HG03064 (cell line): ENCODE measurements at regions not wholly inside any gene's neighbourhood (a gene's known extent, or its start where the extent isn't known, plus 50 kb on each side); places are given as distances from the start of the nearest gene placed in this dataset.
A peak's percentile ranks its signal among the peaks of the same experiment; 100 is the strongest.
"Not testable (repeated sequence)": the region's sequence is repeated elsewhere in the genome, so short reads cannot be mapped to it uniquely, and the experiment has no call there.

Experiments used
- ATAC-seq: cut with Tn5 transposase; IDR thresholded peaks from one replicate; pipeline ENCODE4 v1.9.1; 2021; ENCODE audit warnings: low read depth; ENCODE audit not compliant: unreplicated experiment

- no peak for ATAC-seq
These were observed 96.0 kb upstream of the VGLL4 start for GRCh38 chr3:11739706-11740105.

- no peak for ATAC-seq
These were observed 95.4 kb upstream of the VGLL4 start for GRCh38 chr3:11739123-11739522.

- ATAC-seq: no peak
These were observed 94.0 kb upstream of the VGLL4 start for GRCh38 chr3:11737742-11738141.

DNA sequence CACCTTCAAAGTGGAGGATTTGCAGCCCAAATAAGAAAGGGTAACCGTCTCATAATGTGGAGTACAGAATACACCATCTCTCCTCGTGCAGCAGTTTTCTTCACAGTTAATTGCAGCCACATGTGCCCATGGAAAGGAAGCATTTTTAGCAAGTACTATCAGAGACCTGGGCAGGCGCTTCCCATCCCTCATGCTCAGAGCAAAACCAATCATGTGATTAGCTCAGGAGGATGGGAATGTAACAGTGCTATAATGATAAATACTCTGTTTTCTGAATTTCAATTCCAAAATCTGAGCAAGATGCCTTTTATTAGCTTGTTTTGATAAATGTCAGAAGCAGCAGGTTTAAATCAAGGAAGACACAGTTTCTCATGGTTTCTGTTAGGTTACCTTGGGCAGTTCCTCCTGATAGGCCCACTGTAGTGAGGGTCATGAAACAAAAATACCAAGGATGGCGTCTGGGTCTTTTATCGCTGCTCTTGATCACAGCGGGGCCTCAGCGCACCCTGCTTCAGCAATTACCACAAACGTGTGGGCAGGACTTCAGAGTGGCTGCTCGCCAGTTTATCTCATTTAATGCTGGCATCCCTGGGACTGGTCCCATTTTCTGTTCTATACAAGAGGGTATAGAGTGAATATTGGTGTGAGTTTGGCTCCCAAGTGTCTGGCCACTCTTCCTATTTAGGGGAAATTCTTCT, 92.6 kb upstream of the VGLL4 start:
- ATAC-seq: no peak

- ATAC-seq: no peak
These were observed 91.9 kb upstream of the VGLL4 start for GRCh38 chr3:11735638-11736037.

DNA sequence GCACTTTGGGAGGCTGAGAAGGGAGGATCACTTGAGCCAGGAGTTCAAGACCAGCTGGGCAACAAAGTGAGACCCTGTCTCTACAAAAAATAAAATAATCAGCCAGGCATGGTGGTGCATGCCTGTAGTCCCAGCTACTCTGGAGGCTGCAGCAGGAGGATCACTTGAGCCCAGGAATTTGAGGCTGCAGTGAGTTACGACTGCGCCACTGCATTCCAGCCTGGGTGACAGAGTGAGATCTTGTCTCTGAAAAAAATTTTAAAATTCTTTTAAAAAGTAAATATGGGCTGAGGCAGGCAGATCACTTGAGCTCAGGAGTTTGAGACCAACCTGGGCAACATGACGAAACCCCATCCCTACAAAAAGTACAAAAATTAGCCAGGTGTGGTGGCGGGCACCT, 91.4 kb upstream of the VGLL4 start:
- ATAC-seq: not testable (repeated sequence)

DNA sequence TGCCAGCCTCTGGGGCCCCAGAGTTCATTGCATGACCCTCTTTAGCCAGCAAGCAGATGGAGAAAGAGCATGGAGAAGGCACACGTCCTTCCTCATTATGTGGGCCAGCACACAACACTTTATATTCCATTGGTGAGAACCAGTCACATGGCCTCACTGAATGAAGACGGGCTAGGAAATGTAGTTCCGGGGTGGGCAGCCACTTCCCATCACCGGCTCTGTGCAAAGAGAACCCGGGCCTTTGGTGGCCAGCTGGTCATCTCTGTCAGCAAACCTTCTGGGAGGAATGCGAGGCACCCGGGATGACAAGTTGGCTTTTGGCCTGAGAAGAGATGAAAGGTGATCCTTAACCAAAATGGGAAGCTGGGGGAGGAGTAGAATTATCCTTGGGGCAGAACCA, 90.2 kb upstream of the VGLL4 start:
- ATAC-seq: no peak

- ATAC-seq: no peak
These were observed 83.5 kb upstream of the VGLL4 start for GRCh38 chr3:11727207-11727606.

GRCh38 chr3:11726146-11726545, 82.4 kb upstream of the VGLL4 start:
- ATAC-seq: no peak

DNA sequence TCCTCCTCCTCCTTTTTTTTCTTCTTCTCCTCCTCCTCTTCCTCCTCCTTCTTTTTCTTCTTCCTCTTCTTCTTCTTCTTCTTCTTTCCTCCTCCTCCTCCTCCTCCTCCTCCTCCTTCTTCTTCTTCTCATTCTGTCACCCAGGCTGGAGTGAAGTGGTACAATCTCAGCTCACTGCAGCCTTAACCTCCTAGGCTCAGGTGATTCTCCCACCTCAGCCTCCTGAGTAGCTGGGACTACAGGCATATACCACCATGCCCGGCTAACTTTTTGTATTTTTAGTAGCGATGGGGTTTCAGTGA, 81.6 kb upstream of the VGLL4 start:
- ATAC-seq: not testable (repeated sequence)

- ATAC-seq: peak; percentile 48
These were observed 81.1 kb upstream of the VGLL4 start for GRCh38 chr3:11724615-11725339.

DNA sequence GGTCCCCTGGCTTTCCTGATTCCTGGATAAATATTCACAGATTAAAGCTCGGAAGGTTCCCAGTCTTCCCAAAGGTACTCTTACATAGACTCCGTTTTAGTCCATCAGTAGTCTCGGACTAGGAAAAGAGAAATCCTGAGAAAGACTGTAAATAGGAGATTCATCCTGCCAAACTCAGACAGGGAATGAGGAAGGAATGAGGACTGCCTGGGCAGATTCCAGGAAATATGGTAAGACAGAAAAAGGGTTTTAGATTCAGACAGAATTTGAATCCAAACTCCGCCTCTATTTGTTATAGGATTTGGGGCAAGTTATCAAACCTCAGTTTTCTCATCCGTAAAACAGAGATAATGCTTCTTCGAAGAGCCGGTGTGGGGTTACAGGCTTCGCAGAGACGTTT, 77.8 kb upstream of the VGLL4 start:
- ATAC-seq: no peak

- no peak for ATAC-seq
These were observed 77.2 kb upstream of the VGLL4 start for GRCh38 chr3:11720917-11721411.

DNA sequence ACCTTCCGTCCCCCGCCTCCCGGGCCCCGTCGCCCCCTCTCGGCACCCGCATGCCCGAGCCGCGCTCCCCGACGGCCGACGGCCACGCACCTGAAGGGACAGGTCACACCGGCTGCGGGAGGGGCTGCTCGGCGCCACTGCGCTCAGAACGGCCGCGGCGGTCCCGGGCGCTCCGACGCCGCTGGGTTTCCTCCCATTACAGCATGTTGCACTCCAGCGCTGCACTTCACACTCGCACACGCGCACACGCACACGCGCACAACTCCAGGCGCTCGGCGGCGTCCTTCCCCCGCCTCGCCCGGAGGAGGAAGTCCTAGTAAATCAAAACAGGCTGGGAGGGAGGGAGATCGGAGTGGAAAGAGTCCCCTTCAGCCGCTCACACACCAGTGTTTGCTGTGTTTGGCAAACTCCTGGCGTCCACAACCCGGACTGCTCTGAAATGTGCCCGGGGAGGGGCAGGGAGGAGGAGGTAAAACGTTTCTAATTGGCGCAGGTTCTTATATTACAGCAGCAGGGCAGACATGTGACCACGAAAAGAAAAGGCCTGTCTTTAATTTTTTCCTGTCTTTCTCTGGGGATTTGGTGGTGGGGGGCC, 76.7 kb upstream of the VGLL4 start:
- peak; percentile 36 for ATAC-seq

DNA sequence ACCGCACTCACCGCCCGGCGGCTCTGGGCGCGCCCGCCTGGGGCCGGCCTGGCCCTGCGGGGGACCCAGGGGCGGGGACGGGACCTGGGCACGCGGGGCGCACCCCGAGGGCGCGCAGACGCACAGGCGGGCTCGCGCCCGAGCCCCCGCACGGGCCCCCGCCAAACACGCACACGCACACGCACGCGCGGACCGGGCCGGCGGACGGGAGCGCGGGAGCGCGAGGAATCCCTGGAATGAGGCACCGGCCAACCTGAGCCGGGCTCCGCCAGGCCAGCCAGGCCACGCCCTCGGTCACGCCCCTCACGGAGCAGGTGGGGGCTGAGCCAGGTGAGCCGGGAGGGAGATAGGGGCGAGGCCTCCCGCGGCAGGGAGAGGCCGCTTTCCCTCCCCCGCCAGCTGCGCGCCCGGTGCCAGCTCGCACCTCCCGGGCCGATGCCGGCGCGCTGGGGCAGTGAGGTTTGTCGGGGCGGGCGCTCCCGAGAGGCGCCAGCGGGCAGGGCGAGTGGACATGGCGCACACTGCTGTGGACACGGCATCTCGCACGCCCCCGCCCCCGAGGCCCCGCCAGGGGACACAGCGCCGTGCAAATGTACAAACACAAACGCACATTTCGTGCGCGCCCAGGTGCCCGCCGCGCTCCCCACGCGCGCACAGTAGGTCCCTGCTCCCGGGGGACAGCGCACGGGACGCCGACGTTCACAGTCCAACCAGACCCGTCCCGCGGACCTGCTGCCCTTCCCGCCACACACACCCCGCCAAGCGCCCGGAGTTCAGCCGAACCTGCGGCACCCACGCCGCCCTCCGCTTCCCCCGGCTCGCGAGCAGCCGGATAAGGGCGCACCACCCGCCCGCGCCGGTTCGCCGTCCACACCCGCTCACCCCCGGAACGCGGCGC, 75.9 kb upstream of the VGLL4 start:
- ATAC-seq: peak; percentile 77

DNA sequence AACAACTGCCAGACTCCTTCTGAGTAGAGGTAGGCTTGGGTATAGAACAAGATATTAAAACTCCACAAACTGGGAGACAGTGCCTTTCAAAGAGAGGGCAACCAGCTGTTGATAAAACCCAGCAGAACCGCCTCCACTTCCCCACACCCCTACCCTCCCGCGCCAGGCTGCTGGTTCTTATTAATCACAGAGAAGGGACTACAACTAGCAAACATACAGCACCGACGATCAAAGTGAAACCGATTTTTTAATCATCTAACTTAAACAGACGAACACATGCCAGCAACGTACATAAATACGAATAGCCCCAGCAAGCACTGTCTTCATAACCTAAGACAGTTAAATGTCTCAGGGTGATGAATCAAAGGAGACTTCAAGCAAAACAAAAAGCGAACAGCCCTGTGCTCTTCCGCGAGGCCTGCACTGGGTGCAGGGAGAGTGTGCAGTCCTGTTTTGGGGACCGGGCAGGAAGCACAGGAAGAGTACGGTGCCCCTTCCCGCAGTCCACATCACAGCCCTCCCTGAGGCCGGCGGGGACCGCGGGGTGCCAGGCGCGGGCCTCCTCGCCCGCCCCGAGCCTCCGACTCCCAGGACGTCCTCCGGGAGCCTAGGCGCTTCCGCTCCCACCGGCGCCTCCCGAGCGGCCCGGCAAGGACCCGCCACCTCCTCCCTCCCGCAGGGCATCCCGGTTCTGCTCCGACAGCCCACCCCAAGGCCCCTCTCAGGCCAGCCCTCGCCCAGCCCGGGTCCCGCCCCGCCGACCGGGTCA, 75.1 kb upstream of the VGLL4 start:
- peak; percentile 18 for ATAC-seq

DNA sequence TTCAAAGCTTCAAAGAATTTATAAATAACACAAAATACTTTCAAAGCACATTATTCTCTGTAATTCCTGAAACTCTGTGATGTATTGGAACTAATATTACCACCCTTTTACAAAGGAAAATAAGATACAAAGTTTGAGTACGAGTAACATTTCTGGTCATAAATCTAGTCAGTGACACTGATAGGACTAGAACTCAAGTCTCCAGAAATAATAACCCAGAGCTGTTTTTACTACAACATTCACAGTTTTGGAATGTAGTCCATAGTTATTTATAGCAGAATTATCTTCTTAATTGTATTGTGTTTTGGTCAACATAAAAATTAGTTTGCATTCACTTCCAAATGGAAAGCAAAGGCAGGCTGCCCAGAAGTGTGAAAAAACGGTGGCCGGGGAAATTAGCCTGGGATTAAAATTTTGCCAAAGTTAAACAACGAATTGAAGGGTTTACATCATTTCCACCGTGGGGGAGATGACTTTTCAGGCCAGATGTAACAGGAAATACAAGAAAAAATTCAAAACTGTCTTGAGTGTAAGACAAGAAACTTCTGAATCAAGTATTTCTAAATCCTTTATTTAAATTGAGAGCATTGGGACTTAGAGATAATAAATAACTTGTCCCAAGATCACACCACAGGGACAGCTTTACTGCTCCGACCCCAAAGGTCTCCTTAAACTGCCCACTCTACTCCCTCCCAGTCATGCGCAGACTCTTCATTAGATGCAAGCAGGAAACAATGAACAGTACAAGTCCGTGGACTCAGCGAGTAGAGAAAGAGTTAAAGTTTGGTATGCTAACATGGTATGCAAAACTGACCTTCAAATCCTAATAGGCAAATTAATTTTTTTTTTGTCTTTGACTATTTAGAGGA, 74.3 kb upstream of the VGLL4 start:
- ATAC-seq: peak; percentile 15

- ATAC-seq: no peak
These were observed 73.6 kb upstream of the VGLL4 start for GRCh38 chr3:11717301-11717700.

DNA sequence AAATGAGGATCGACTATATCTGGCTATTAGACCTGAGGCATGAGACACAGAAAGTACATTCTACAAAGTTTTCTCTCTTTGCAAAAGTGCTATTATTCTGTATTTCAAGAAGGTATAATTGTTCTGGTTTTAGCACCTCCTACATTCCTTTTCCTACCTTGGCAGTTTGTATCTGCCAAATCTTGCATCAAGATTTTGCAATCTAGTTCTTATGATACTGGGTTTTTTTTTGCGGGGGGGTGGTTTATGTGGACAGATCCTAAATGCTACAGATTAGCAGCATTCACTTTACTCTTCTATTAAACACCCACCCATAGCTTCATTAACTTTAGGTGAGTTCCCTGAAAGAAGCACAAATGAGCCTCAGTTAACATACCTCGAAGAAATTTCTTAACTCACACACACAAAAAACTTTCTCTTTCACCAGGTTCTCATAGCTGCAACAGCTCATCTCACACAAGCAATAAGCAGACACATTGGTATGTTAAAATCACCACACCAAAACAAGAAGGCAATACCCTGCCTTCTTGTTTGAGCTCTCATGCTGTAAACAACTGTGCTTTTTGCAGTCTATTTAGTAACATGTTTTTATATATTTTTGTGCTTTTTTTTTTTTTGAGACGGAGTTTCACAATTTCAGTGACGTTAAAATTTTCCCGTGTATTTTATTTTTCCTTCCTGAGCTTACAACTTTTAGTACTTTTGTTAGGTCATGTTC, 73.0 kb upstream of the VGLL4 start:
- no peak for ATAC-seq
